NCI-H1105 treated with DMSO at 0.1 percent for 48 hours (cell line): ENCODE measurements at regions not wholly inside any gene's neighbourhood (a gene's known extent, or its start where the extent isn't known, plus 50 kb on each side); places are given as distances from the start of the nearest gene placed in this dataset.

Source experiments
- DNase-seq: peaks from one replicate; lab custom pipeline; 2025; lab: John Stamatoyannopoulos, UW

DNA sequence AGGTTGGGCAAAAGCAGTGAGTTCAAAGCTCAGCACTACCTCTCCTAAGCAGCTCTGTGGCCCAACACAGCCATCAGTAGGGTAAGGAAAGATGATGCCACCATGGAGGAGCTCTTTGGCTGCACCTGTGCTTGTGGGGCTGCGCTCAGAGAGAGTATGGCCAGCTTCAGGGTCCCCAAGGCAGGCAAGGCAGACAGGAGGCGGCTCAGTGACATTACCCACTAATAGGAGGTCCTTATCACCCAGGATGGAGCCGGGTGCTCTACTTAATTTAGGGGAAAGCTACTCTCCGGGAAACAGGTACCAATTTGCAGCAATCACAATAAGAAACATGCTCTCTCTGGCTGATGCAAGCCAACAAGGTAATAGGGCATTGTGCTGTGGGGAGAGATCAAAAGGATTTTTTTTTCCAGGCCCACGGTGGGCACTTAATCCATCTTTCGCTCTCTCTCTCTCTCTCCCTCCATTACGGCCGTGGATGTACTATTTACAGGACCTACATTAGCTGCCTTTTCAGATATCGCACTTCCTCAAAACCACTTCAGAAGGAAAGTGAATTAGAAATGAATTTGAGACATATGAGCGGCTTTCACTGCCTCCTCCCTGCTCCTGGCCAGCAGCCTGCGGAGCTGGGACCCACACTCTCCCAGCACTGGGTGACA is 446.3 kb downstream of the SOX6 start:
- DNase-seq = no peak

DNA sequence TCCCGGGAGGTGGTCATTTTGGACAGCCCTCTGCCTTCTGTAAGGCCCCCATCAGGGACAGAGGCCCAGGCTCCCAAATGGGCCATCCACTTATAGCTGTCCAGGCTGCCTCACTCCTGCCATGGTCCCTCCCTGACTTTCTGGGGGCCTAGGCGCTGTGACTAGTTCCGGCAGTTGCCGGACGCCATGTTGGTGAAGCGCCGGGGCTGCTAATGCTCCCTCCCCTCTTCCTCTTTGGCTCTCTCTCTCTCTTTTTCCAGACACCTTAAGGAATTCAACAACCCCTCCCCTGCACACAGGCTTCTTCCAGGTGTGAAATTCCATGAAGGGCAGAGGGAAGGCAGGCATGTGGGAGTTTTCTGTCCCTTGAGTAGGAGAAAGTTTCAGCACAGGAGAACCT is 445.6 kb downstream of the SOX6 start:
- DNase-seq = no peak

DNA sequence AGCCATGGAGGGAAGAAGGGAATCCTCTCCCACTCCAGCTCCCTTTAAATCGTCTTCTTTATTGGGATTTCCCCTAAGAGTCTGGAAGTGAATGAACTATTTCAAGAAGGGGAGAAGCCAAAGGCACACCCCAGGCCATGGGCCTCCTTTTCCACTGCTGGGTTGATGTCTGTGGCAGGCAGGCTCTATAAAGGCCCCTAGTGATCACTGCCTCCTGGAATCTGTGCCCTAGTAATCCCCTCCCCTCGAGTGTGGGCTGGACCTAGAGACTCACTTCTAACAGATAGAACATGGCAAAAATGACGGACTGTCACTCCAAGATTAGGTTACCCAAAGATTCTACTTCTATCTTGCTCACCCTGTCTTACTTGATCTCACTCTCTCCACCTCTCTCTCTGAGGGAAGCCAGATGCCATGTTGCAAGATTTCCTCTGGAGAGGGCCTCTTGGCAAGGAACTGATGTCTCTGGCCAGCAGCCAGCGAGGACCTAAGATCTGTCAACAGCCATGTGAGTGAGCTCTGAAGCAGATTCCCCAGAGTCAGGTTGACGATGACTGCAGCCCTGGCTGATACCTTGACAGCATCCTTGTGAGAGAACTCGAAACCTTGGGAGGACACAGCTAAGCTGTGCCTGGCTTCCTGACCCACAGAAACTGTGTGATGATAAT is 444.8 kb downstream of the SOX6 start:
- DNase-seq = peak; percentile 73

DNA sequence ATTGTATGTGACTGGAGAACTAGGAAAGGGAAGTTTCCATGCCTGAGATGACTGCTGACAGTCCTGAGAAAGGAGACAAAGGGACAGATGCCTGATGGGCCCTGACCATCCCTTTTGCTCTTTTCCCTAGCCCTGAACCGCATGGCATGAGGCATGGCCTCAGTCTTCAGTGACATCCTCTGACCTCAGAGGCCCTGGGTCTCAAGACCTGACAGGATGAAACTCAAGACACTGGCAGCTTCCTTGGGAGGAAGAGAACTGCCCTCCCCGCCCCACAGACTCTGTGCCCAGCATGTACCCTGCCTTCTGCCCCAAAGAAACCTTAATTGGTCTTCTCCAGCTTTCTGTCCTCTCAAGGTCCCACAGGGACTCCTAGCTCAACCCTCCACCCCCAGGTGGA is 444.1 kb downstream of the SOX6 start:
- no peak for DNase-seq

DNA sequence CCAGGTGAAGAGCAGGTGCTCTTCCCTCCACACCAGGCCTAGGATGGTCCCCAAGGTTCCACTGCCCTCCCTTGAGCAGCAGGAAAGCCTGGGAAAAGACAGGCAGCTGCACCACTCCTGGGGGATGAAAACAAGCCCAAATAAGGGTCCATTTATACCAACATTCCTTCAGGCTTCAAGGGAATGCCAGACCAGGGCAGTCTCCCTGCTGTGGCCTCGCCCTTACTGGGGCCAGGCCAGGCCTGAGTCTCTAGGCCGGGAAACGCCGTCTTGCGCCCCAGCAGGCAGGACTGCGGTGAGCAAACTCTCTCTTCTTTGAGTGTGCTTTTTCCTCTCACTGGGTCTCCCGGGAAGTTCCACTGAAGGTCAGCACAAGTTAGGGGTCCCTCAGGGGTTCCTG is 443.5 kb downstream of the SOX6 start:
- no peak for DNase-seq

DNA sequence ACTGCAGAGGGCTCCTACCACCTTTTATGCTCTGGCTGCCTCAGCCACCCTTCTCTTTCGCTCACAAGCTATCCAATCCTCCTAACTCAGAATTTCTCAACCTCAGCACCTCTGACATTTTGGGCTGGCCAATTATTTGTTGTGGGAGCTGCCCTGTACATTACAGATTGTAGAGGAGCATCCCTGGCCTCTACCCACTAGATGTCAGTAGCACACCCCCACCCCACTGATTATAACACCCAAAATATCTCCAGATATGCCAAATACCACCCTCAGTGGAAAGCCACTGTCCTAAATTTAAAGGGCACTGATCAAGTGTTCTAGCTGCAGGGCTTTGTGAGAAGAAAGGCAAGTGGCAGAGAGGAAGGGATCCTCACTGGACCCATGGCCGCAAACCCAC is 443.1 kb downstream of the SOX6 start:
- DNase-seq = no peak
